Chondrocyte (in vitro differentiated cells): ENCODE measurements at regions not wholly inside any gene's neighbourhood (a gene's known extent, or its start where the extent isn't known, plus 50 kb on each side); places are given as distances from the start of the nearest gene placed in this dataset.

Experiments used
- DNase-seq: peaks from one replicate; pipeline ENCODE4 v3.0.0; 2021; ENCODE audit warnings: mixed read lengths, low spot score
- H3K27ac Mint-ChIP-seq: one replicate; pipeline ENCODE4 v1.8.0; 2021; ENCODE audit warnings: mild to moderate bottlenecking, moderate library complexity, mixed read lengths; ENCODE audit not compliant: unreplicated experiment
- H3K27me3 Mint-ChIP-seq: 2 replicates; pipeline ENCODE4 v1.8.0; 2021; ENCODE audit warnings: low read depth, mixed read lengths
- H3K36me3 Mint-ChIP-seq: 2 replicates; pipeline ENCODE4 v1.8.0; 2021; ENCODE audit warnings: low read depth, mixed read lengths
- H3K4me1 Mint-ChIP-seq: 2 replicates; pipeline ENCODE4 v1.8.0; 2021; ENCODE audit warnings: low read depth, mild to moderate bottlenecking, mixed read lengths
- H3K4me3 Mint-ChIP-seq: one replicate; pipeline ENCODE4 v1.8.0; 2021; ENCODE audit warnings: mild to moderate bottlenecking, moderate library complexity, mixed read lengths; ENCODE audit not compliant: unreplicated experiment
- H3K9me3 Mint-ChIP-seq: 2 replicates; pipeline ENCODE4 v1.8.0; 2021; ENCODE audit warnings: low read depth, mixed read lengths
- TF ChIP-seq, protein P1 (sequence below): fragments of 200-600 bp; sonication (generic); IDR thresholded peaks from 2 replicates; pipeline ENCODE4 v1.5.0; 2021; ENCODE audit warnings: antibody characterized with exemption, mild to moderate bottlenecking, moderate library complexity

DNA sequence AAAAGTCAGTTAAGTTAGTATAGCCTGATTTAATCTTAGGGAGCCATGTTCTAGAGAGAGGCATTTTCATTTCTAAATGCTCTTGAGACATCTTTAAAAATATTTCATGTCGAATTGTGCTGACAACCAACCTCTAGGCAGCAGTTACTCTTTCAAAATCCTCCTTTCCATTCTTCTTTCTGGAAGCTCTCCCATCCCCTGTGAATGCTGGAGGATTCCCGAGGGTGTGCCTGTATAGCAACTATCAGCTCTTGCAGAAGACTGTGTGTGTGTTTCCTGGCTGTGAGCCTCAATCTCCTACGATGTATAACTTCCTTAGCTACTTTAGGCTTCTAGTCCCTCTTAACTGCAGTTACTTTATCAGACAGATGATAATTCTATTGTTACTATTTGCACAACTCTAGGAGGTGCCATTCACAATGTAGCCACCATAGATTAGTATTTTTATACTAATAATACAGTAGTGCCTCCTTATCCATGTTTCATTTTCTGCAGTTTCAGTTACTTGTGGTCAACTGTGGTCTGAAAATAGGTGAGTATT is 250.3 kb downstream of the EDEM1 start:
- TF ChIP-seq, protein P1, sequence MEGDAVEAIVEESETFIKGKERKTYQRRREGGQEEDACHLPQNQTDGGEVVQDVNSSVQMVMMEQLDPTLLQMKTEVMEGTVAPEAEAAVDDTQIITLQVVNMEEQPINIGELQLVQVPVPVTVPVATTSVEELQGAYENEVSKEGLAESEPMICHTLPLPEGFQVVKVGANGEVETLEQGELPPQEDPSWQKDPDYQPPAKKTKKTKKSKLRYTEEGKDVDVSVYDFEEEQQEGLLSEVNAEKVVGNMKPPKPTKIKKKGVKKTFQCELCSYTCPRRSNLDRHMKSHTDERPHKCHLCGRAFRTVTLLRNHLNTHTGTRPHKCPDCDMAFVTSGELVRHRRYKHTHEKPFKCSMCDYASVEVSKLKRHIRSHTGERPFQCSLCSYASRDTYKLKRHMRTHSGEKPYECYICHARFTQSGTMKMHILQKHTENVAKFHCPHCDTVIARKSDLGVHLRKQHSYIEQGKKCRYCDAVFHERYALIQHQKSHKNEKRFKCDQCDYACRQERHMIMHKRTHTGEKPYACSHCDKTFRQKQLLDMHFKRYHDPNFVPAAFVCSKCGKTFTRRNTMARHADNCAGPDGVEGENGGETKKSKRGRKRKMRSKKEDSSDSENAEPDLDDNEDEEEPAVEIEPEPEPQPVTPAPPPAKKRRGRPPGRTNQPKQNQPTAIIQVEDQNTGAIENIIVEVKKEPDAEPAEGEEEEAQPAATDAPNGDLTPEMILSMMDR, result no peak
- DNase-seq, result no peak
- H3K4me3 Mint-ChIP-seq, result no peak overlapping the region
- H3K27ac Mint-ChIP-seq, result no peak overlapping the region
- H3K27me3 Mint-ChIP-seq, result no peaks in the 10 kb centered on the region
- H3K36me3 Mint-ChIP-seq, result no peaks in the 10 kb centered on the region
- no peaks in the 10 kb centered on the region for H3K4me1 Mint-ChIP-seq
- H3K9me3 Mint-ChIP-seq, result no peaks in the 10 kb centered on the region

- peaks cover 15% of the 10 kb centered on the region for H3K9me3 Mint-ChIP-seq
- TF ChIP-seq, protein P1, result no peak
- H3K4me1 Mint-ChIP-seq, result no peaks in the 10 kb centered on the region
- no peak overlapping the region for H3K4me3 Mint-ChIP-seq
- no peaks in the 10 kb centered on the region for H3K36me3 Mint-ChIP-seq
- H3K27me3 Mint-ChIP-seq, result no peaks in the 10 kb centered on the region
- no peak overlapping the region for H3K27ac Mint-ChIP-seq
- no peak for DNase-seq
These were observed 253.9 kb downstream of the EDEM1 start for GRCh38 chr3:5441401-5441800.

GRCh38 chr3:5442106-5442785 is 254.7 kb downstream of the EDEM1 start:
- H3K9me3 Mint-ChIP-seq, result peaks cover 15% of the 10 kb centered on the region
- DNase-seq, result no peak
- H3K4me1 Mint-ChIP-seq, result no peaks in the 10 kb centered on the region
- no peak overlapping the region for H3K27ac Mint-ChIP-seq
- H3K27me3 Mint-ChIP-seq, result no peaks in the 10 kb centered on the region
- H3K36me3 Mint-ChIP-seq, result no peaks in the 10 kb centered on the region
- TF ChIP-seq, protein P1, result no peak
- no peak overlapping the region for H3K4me3 Mint-ChIP-seq

- DNase-seq, result no peak
- Mint-ChIP-seq H3K27ac (no peak overlapping the region), H3K27me3 (no peaks in the 10 kb centered on the region), H3K9me3 (peaks cover 15% of the 10 kb centered on the region), H3K36me3 (no peaks in the 10 kb centered on the region), H3K4me3 (no peak overlapping the region), H3K4me1 (no peaks in the 10 kb centered on the region)
- TF ChIP-seq, protein P1, result no peak
These were observed 255.3 kb downstream of the EDEM1 start for GRCh38 chr3:5442786-5443138.

DNA sequence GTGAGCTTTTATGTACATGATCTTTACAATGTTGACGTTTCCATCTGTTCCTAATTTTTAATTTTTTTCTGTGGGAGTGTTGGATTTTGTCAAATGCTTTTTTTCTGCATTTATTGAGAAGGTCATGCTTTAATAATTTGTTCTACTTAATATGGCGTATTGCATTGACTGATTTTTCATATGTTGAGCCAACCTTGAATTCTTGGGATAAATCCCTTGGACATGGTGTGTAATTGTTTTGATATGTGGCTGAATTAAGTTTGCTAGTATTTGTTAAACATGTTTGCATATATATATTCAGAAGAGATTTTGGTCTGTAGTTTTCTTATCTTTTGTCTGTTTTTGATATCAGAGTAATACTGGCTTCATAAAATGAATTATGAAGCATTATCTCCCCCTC is 256.7 kb downstream of the EDEM1 start:
- Mint-ChIP-seq H3K4me3 (no peak overlapping the region), H3K9me3 (peaks cover 15% of the 10 kb centered on the region), H3K27me3 (no peaks in the 10 kb centered on the region), H3K4me1 (no peaks in the 10 kb centered on the region), H3K27ac (no peak overlapping the region), H3K36me3 (no peaks in the 10 kb centered on the region)
- DNase-seq, result no peak
- TF ChIP-seq, protein P1, result no peak
